ENCODE measurements at regions not wholly inside any gene's neighbourhood (a gene's known extent, or its start where the extent isn't known, plus 50 kb on each side); places are given as distances from the start of the nearest gene placed in this dataset.
"Not testable (repeated sequence)": the region's sequence is repeated elsewhere in the genome, so short reads cannot be mapped to it uniquely, and the experiment has no call there.

DNA sequence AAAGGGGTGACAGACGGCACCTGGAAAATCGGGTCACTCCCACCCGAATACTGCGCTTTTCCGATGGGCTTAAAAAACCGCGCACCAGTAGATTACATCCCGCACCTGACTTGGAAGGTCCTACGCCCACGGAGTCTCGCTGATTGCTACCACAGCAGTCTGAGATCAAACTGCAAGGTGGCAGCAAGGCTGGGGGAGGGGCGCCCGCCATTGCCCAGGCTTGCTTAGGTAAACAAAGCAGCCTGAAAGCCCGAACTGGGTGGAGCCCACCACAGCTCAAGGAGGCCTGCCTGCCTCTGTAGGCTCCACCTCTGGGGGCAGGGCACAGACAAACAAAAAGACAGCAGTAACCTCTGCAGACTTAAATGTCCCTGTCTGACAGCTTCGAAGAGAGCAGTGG lies 234.2 kb upstream of the ANXA10 start:
- DNase-seq, result not testable (repeated sequence)

DNA sequence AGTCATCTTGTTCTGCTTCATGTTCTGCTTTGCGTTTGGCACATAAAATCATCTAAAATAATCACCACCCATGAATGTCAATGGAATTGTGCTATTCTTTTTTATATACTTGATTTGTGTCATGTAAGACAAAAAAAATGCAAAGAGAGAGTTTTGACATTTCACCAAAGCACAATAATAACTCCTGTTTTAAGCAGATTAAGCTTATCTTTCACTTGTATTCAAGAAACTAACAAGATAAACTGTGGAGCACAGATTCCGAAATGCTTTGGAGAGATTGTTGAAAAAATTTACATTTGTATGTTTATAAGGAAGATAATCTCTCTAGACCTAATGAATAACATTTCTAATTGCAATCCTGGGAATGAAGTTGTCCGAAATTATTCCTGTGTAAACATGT lies 225.1 kb upstream of the ANXA10 start:
- no peak for DNase-seq

DNA sequence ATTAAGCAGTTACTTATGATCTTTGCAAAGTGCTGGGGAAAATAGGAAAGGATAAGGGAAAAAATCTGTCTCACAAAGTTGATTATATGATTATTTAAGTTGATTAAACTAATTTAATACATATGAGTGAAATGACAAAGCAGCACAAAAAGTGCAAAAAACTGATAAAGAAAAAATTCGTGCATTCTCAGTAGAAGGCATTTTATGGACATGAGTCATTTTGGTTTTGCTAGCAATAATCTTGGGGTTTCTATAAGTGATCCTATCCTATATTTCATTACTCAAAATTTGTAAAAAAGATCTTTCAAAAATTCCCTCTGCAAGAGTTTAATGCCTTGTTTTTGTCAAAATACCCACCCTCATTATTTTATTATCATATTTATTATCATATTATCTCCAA lies 224.2 kb upstream of the ANXA10 start:
- DNase-seq, result no peak

DNA sequence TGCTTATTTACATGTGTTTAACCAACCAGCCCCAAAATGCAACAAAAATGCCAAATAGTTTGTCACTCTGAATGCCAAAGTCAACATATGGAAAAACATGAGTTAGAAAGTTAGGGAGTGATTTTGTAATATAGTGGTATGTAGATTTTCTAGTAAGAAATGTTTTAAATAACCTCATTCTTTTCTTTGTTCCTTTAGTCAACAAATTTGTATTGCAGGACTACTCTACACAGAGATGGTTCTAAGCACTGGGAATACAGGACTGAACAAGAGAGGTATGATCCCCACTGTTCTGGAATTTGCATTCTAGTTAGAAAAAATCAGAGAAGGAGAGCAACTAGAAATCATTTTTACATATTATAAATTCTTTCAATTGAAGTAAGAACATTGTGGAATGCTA lies 218.8 kb upstream of the ANXA10 start:
- DNase-seq, result no peak

DNA sequence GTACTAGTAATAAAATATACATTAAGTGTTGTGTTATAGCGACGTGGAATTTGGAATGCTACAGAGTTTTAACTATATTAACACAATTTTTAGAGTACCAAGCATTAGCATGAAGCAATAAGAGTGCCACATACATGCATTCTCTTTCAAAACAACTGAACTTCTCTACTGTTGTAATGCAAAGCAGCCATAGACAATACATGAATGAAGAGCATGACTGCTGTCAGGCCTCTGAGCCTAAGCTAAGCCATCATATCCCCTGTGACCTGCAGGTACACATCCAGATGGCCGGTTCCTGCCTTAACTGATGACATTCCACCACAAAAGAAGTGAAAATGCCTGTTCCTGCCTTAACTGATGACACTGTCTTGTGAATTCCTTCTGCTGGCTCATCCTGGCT lies 216.2 kb upstream of the ANXA10 start:
- DNase-seq, result not testable (repeated sequence)

DNA sequence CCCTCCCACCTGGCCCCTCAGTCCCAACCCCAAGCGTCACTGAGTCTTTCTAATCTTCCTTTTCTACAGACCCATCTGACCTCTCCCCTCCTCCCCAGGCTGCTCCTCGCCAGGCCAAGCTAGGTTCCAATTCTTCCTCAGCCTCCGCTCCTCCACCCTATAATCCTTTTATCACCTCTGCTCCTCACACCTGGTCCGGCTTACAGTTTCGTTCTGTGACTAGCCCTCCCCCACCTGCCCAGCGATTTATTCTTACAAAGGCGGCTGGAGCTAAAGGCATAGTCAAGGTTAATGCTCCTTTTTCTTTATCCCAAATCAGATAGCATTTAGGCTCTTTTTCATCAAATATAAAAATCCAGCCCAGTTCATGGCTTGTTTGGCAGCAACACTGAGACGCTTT lies 214.5 kb upstream of the ANXA10 start:
- DNase-seq, result not testable (repeated sequence)

DNA sequence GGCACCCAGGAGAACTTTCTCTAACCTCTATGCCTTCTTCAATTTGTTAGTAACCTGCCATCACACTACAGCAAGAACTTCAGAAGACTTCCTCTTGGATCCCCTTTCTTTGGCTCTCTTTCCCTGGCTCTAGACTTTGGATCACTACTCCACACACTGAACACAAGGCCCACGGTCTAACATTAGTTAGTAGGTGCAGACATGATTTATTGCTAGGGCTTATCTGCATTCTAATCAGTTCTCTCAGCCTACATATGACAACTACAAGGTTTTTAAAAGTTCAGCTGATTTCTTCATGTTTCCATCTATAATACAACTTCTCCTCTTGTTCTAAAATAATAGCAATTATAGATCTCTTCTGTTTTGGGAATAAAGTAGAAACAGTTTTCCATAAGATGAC lies 209.1 kb upstream of the ANXA10 start:
- DNase-seq, result no peak

DNA sequence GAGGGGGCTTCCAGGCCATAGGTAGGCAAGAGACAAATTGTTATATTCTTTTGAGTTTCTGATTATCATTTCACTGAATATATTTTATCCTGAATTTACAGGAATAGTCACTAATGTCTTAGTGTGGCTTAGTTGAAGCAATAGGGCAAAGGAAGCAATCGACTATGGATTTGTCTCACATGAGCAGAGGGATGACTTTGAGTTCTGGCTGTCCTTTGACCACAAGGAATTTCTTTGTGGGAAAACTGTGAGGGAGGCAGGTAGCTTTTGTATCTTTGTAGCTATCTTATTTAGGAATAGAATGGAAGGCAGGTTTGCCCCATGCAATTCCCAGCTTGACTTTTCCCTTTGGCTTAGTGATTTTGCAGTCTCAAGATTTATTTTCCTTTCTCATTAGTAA lies 207.3 kb upstream of the ANXA10 start:
- no peak for DNase-seq

GRCh38 chr4:167885872-167886271 lies 206.5 kb upstream of the ANXA10 start:
- DNase-seq, result no peak

DNA sequence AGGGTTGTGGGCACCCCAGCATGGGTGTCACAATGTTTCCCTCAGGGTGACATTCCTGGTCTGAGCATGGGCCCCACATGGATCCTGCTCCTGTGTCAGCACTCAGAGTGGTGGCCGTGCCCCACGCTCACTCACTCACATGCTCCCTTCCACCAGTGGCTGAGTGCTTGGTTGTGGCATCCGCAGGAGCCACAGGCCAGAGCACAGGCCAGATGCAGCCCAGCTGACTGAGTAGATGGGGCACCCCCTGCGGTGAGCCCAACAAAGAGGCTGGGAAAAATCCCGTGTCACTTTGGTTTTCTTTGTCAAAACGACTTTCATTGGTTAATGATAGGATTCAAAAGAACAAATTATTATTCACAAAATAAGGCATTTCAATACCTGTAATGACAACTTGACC lies 204.6 kb upstream of the ANXA10 start:
- no peak for DNase-seq

- no peak for DNase-seq
Measured at GRCh38 chr4:167890226-167890625, 202.1 kb upstream of the ANXA10 start.

- DNase-seq, result no peak
Measured at GRCh38 chr4:167893531-167893930, 198.8 kb upstream of the ANXA10 start.

DNA sequence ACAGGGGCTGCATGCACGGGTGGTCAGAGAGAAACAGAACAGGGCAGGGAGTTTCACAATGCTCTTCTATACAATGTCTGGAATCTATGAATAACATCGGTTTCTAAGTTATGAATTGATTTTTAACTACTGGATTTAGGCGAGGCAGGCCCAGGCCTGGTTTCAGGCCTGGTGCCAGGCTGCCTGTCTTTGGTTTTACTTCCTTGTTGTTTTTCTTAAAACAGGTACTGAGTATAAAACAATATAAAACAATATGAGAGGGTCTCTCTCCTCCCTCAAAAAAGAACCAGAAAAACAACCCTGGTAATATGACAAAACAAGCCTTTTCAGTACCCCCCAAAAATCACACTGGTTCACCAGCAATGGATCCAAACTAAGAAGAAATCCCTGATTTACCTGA lies 196.1 kb upstream of the ANXA10 start:
- not testable (repeated sequence) for DNase-seq

GRCh38 chr4:167897116-167897515 lies 195.2 kb upstream of the ANXA10 start:
- peak; percentile 99 for DNase-seq

DNA sequence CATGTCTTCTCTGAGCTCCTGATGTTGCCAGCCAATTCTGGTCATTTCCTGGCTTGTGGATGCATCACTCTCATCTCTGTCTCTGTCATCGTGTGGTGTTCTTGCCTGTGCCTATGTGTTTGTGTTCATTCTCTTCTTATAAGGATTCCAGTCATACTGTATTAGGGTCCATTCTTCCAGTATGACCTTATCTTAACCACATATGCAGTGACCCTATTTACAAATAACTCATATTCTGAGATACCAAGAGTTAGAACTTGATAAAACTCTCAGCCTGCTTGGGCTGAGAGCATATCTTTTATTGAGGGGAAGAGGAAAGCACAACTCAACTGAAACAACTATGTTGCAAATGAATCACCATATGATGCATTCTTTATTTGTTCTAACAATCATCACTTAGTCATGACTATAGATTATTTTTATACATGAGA lies 189.0 kb upstream of the ANXA10 start:
- DNase-seq, result no peak

- DNase-seq, result no peak
Measured at GRCh38 chr4:167906851-167907250, 185.5 kb upstream of the ANXA10 start.

- DNase-seq, result no peak
Measured at GRCh38 chr4:167908816-167909215, 183.5 kb upstream of the ANXA10 start.

- DNase-seq, result not testable (repeated sequence)
Measured at GRCh38 chr4:167912535-167912934, 179.8 kb upstream of the ANXA10 start.

GRCh38 chr4:167918077-167918476 lies 174.3 kb upstream of the ANXA10 start:
- no peak for DNase-seq

GRCh38 chr4:167930166-167930565 lies 162.2 kb upstream of the ANXA10 start:
- DNase-seq, result peak; percentile 59

DNA sequence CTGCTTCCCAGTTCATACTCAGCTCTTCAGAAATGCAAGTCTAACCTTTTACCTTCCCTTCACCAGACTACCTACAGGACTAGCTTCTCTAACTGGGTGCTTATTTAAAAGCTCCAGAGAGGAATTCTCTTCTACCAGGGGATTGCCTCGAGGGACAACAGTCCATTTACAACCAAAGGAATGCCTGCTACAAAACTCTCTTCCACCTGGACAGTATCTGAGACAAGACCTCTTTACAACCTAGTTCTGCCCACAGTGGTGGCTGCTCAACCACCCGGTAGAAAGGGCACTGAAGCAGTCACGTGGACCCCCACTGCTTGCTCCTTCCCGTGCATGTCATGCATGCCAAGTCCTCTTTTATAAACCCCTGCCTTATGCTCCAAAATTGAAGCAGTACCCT lies 158.1 kb upstream of the ANXA10 start:
- DNase-seq, result peak; percentile 88

GRCh38 chr4:167939863-167940616 lies 152.3 kb upstream of the ANXA10 start:
- no peak for DNase-seq

- DNase-seq, result no peak
Measured at GRCh38 chr4:167943872-167944505, 148.3 kb upstream of the ANXA10 start.

GRCh38 chr4:167944721-167945120 lies 147.6 kb upstream of the ANXA10 start:
- no peak for DNase-seq

GRCh38 chr4:167955006-167955405 lies 137.3 kb upstream of the ANXA10 start:
- no peak for DNase-seq

Data from islet precursor cell (in vitro differentiated cells).